ENCODE measurements at regions not wholly inside any gene's neighbourhood (a gene's known extent, or its start where the extent isn't known, plus 50 kb on each side); places are given as distances from the start of the nearest gene placed in this dataset.

GRCh38 chr13:39895254-39895653 is 239.8 kb downstream of the COG6 start (continued):
- TF ChIP-seq ZNF214 (tag by site-specific recombination; IDR thresholded peaks at IDR 0.05; ENCODE audit: borderline replicate concordance) (no peak), ZNF155 (tag by site-specific recombination; IDR thresholded peaks at IDR 0.05) (no peak), SCRT1 (tag by site-specific recombination; IDR thresholded peaks at IDR 0.05; ENCODE audit: borderline replicate concordance) (no peak)

DNA sequence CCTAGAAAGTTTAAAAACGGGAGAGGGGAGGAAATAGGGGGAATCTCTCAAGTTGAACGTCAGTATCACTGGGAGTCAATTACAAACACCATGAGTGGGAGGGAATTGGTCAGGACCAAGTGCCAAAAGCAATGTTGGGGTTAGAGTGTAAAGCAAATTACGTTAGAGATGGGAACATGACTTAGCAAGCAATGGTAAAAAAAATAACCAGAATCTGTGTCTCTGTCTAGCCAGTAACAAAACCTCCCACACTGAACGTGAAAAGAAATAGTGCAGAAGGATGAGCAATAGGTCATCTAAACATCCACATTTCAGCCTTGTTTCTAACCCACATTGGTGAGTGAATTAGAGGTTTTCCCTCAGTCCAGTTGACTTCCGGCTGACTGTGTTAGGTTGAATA is 242.2 kb downstream of the COG6 start:
- POLR2A ChIA-PET = no interaction called here
- H3K4me1 ChIP-seq (ENCODE audit: control insufficient read depth, insufficient read depth, low read length) = peaks cover 7% of the 10 kb centered on the region

DNA sequence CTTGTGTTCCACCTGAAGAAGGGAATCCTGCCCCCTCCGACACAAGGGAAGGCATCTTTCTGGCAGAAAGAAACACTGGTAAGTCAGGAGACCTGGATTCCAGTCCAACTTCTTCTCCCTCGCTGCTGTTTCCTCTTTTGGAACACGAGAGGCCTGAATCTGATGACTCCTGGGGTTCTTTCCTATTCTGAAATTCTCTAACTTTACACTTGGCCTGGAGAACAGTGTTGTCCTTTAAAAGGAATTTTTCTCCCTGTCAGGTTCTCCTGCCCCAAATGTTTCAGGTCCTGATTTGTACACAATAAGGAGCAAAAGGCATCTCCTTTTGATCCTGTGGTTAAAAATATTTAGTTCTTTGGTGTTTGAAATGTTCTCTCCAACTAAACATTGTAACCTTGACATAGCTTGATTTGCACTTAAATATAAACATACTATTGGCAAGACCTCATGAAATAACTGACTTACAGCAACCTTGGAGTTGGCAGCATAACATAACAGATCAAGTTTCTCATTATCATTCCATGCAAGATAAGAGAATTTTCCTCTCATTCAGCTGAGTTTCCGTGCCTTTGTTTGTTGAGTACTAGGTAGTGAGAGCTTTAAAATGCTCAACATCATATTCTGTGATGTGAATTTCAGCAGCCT is 244.8 kb downstream of the COG6 start:
- TF ChIP-seq ZNF24 (tag by site-specific recombination; IDR thresholded peaks at IDR 0.05) (no peak), ZNF513 (tag by site-specific recombination; IDR thresholded peaks at IDR 0.05) (no peak), ZNF560 (tag by site-specific recombination; IDR thresholded peaks at IDR 0.05; ENCODE audit: borderline replicate concordance) (no peak), ZNF791 (tag by site-specific recombination; IDR thresholded peaks at IDR 0.05) (no peak), ZIC2 (tag by site-specific recombination; IDR thresholded peaks at IDR 0.05) (no peak), ZSCAN5A (tag by site-specific recombination; IDR thresholded peaks at IDR 0.05) (no peak), ZNF169 (tag by site-specific recombination; IDR thresholded peaks at IDR 0.05) (no peak)
- TF ChIP-seq, protein P1, sequence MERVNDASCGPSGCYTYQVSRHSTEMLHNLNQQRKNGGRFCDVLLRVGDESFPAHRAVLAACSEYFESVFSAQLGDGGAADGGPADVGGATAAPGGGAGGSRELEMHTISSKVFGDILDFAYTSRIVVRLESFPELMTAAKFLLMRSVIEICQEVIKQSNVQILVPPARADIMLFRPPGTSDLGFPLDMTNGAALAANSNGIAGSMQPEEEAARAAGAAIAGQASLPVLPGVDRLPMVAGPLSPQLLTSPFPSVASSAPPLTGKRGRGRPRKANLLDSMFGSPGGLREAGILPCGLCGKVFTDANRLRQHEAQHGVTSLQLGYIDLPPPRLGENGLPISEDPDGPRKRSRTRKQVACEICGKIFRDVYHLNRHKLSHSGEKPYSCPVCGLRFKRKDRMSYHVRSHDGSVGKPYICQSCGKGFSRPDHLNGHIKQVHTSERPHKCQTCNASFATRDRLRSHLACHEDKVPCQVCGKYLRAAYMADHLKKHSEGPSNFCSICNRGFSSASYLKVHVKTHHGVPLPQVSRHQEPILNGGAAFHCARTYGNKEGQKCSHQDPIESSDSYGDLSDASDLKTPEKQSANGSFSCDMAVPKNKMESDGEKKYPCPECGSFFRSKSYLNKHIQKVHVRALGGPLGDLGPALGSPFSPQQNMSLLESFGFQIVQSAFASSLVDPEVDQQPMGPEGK (tag by site-specific recombination; IDR thresholded peaks at IDR 0.05) = no peak
- TF ChIP-seq, protein P2, sequence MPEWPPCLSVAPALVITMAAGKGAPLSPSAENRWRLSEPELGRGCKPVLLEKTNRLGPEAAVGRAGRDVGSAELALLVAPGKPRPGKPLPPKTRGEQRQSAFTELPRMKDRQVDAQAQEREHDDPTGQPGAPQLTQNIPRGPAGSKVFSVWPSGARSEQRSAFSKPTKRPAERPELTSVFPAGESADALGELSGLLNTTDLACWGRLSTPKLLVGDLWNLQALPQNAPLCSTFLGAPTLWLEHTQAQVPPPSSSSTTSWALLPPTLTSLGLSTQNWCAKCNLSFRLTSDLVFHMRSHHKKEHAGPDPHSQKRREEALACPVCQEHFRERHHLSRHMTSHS (tag by site-specific recombination; IDR thresholded peaks at IDR 0.05) = no peak
- Histone ChIP-seq H3K4me1 (ENCODE audit: control insufficient read depth, insufficient read depth, low read length) (peaks cover 7% of the 10 kb centered on the region), H3K4me3 (ENCODE audit: low read depth, low read length) (no peak overlapping the region), H3K27ac (ENCODE audit: extremely low read depth, low read depth, low read length) (no peak overlapping the region), H3K9me3 (ENCODE audit: control insufficient read depth, insufficient read depth, low read depth, low read length) (no peaks in the 10 kb centered on the region), H3K36me3 (ENCODE audit: control insufficient read depth in 2 of 2, insufficient read depth in 1 of 2, low read length in 2 of 2) (no peaks in the 10 kb centered on the region)
- POLR2A ChIA-PET = no interaction called here
- CTCF ChIA-PET = interaction anchor here (0.6 kb wide), 1 partner anchor 1188 kb away, joined by 4 read pairs; no protein-coding TSS in a partner anchor

More for the DNA sequence above, 242.2 kb downstream of the COG6 start:
- H3K27ac ChIP-seq (ENCODE audit: extremely low read depth, low read depth, low read length) = no peak overlapping the region
- no peaks in the 10 kb centered on the region for H3K36me3 ChIP-seq (ENCODE audit: control insufficient read depth in 2 of 2, insufficient read depth in 1 of 2, low read length in 2 of 2)
- no peaks in the 10 kb centered on the region for H3K9me3 ChIP-seq (ENCODE audit: control insufficient read depth, insufficient read depth, low read depth, low read length)
- H3K4me3 ChIP-seq (ENCODE audit: low read depth, low read length) = no peak overlapping the region
- TF ChIP-seq OVOL3 (tag by site-specific recombination; IDR thresholded peaks at IDR 0.05) = no peak
- CTCF ChIA-PET = no interaction called here

DNA sequence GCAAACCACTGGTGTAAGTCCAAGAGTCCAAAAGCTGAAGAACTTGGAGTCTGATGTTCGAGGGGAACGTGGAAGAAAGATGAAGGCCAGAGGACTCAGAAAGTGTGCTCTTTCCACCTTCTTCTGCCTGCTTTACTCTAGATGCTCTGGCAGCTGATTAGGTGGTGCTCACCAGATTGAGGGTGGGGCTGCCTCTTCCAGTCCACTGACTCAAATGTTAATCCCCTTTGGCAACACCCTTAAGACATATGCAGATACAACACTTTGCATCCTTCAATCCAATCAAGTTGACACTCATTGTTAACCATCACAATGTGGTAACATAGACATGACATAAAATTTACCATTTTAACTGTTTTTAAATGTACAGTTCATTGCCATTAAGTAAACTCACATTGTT is 249.5 kb downstream of the COG6 start:
- no peak overlapping the region for H3K4me3 ChIP-seq (ENCODE audit: low read depth, low read length)
- H3K4me1 ChIP-seq (ENCODE audit: control insufficient read depth, insufficient read depth, low read length) = peaks cover 6% of the 10 kb centered on the region
- CTCF ChIA-PET = no interaction called here
- POLR2A ChIA-PET = no interaction called here
- H3K9me3 ChIP-seq (ENCODE audit: control insufficient read depth, insufficient read depth, low read depth, low read length) = no peaks in the 10 kb centered on the region
- no peak overlapping the region for H3K27ac ChIP-seq (ENCODE audit: extremely low read depth, low read depth, low read length)
- H3K36me3 ChIP-seq (ENCODE audit: control insufficient read depth in 2 of 2, insufficient read depth in 1 of 2, low read length in 2 of 2) = no peaks in the 10 kb centered on the region
- TF ChIP-seq MZF1 (tag by site-specific recombination; IDR thresholded peaks at IDR 0.05; ENCODE audit: borderline replicate concordance) (no peak), KLF8 (tag by site-specific recombination; IDR thresholded peaks at IDR 0.05) (no peak), ZNF654 (tag by site-specific recombination; IDR thresholded peaks at IDR 0.05; ENCODE audit: low read depth) (no peak), ZNF426 (tag by site-specific recombination; IDR thresholded peaks at IDR 0.05) (no peak), ZNF596 (tag by site-specific recombination; IDR thresholded peaks at IDR 0.05) (no peak), ZSCAN23 (tag by site-specific recombination; IDR thresholded peaks at IDR 0.05) (no peak), ZNF223 (tag by site-specific recombination; IDR thresholded peaks at IDR 0.05) (no peak), IKZF3 (tag by site-specific recombination; IDR thresholded peaks at IDR 0.05) (no peak), ZNF10 (tag by site-specific recombination; IDR thresholded peaks at IDR 0.05) (no peak)
- TF ChIP-seq, protein P1 (tag by site-specific recombination; IDR thresholded peaks at IDR 0.05) = no peak
